ACC112 (cell line): ENCODE measurements at regions not wholly inside any gene's neighbourhood (a gene's known extent, or its start where the extent isn't known, plus 50 kb on each side); places are given as distances from the start of the nearest gene placed in this dataset.
A peak's percentile ranks its signal among the peaks of the same experiment; 100 is the strongest.

Source experiments
- H2AFZ ChIP-seq: fragments of 200-600 bp; sonication (generic); one replicate; pipeline ENCODE4 v1.6.0; 2017; ENCODE audit warnings: antibody characterized with exemption, low read length; ENCODE audit not compliant: unreplicated experiment
- H3K27ac ChIP-seq: fragments of 200-600 bp; sonication (generic); 2 replicates; pipeline ENCODE4 v1.5.1; 2014; ENCODE audit warnings: low read depth, mild to moderate bottlenecking, antibody characterized with exemption, low read length, moderate library complexity
- H3K27me3 ChIP-seq: fragments of 200-600 bp; sonication (generic); 2 replicates; pipeline ENCODE4 v1.6.1; 2014; ENCODE audit warnings: mild to moderate bottlenecking, antibody characterized with exemption, low read length, moderate library complexity, mixed read lengths; ENCODE audit not compliant: insufficient read depth
- H3K36me3 ChIP-seq: fragments of 200-600 bp; sonication (generic); 2 replicates; pipeline ENCODE4 v1.6.1; 2016; ENCODE audit warnings: mild to moderate bottlenecking, antibody characterized with exemption, low read length, moderate library complexity, mixed read lengths; ENCODE audit not compliant: insufficient read depth
- H3K4me1 ChIP-seq: fragments of 200-600 bp; sonication (generic); one replicate; pipeline ENCODE4 v1.6.1; 2016; ENCODE audit warnings: low read length, mixed read lengths; ENCODE audit not compliant: insufficient read depth, unreplicated experiment, control insufficient read depth
- H3K4me3 ChIP-seq: fragments of 200-600 bp; sonication (generic); 2 replicates; pipeline ENCODE4 v1.5.1; 2014; ENCODE audit warnings: mild to moderate bottlenecking, low read depth, low read length
- H3K79me2 ChIP-seq: fragments of 200-600 bp; sonication (generic); one replicate; pipeline ENCODE4 v1.6.0; 2016; ENCODE audit warnings: low read length; ENCODE audit not compliant: control insufficient read depth, unreplicated experiment, insufficient read depth

DNA sequence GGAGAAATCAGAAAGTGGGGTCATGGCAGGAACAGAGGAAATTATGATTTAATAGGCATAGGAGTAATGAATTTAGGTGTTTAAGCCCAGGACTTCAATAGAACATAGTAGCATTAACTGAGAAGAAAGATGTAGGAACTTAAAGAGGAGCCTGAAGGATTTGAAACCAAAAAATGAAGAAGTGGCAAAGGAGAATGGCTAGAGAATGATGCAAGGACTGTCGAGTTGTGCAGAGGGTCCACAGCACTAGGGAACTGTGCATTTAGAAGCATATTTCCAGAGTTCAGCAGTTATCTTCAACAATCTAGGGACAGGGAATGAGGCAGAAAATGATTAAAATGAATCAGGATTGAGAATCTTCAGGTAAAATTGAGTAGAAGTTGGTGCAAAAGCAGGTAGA lies 328.1 kb upstream of the LYPLAL1 start:
- Histone ChIP-seq H2AFZ (no peak overlapping the region), H3K27me3 (no peaks in the 10 kb centered on the region), H3K4me3 (no peak overlapping the region), H3K36me3 (no peaks in the 10 kb centered on the region), H3K4me1 (peaks cover 6% of the 10 kb centered on the region), H3K27ac (no peak overlapping the region), H3K79me2 (no peaks in the 10 kb centered on the region)

DNA sequence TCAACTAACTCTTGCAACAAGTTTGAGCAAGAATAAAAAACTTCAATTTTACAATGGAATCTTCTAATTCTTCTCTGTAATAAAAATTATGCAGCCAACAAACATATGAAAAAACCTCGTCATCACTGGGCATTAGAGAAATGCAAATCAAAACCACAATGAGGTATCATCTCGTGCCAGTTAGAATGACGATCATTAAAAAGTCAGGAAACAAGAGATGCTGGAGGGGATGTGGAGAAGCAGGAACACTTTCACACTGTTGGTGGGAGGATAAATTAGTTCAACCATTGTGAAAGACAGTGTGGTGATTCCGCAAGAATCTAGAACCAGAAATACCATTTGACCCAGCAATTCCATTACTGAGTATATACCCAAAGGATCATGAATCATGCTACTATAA lies 327.5 kb upstream of the LYPLAL1 start:
- no peak overlapping the region for H3K27ac ChIP-seq
- H3K4me3 ChIP-seq = no peak overlapping the region
- no peaks in the 10 kb centered on the region for H3K27me3 ChIP-seq
- no peaks in the 10 kb centered on the region for H3K36me3 ChIP-seq
- H3K79me2 ChIP-seq = no peaks in the 10 kb centered on the region
- H2AFZ ChIP-seq = no peak overlapping the region
- peaks cover 12% of the 10 kb centered on the region for H3K4me1 ChIP-seq

DNA sequence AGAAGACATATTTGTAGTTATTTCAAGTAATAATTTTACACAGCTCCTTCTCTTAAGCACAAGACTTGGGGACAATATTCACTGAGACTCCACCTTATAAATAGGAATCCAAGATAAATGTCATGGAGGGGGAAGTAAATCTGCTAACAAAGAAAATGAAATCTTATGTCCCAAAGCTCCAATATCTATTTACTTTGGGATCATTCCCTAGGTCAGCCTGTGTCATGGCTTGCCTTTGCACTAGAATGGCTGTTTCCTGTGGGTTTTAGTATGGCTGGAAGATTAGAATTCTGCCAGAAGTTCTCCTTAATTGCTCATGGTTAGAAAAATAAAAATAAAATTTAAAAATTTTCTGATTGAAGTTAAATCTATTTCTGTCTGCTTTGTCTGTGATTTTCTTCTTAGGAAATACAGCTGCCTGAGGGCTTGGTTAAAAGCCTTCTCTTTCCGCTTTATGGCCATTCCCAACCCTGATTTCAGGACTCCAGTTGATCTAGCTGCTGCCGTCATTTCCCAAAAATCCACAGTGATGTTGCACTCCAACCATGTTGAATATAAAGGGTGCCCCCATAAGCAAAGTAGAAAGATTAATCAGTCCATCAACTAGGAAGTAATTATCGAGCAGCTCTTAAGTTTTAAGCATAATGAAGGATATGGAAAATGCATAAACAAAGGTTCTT lies 326.4 kb upstream of the LYPLAL1 start:
- Histone ChIP-seq H3K27me3 (no peaks in the 10 kb centered on the region), H3K4me3 (no peak overlapping the region), H3K4me1 (peaks cover 18% of the 10 kb centered on the region), H2AFZ (no peak overlapping the region), H3K27ac (no peak overlapping the region), H3K36me3 (no peaks in the 10 kb centered on the region), H3K79me2 (no peaks in the 10 kb centered on the region)

DNA sequence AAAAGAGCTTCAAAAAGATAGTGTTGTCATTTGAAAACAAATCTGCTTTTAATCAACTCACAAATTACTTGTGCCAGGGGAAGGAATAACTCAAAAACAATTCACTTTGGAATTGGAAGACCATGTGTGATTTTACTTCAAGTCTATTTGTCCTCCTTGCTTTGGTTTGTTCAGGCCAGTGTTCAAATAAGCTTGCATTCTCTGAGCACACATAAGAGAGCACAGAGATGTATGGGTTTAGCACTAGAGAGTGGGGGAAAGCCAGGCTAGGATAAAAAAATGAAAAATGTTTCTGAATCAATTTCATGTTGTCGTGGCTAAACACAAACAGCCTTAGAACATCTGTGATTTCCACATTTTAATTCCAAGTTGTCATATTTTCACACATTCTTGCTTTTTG lies 325.7 kb upstream of the LYPLAL1 start:
- no peak overlapping the region for H2AFZ ChIP-seq
- no peaks in the 10 kb centered on the region for H3K27me3 ChIP-seq
- H3K36me3 ChIP-seq = no peaks in the 10 kb centered on the region
- no peak overlapping the region for H3K27ac ChIP-seq
- no peaks in the 10 kb centered on the region for H3K79me2 ChIP-seq
- peaks cover 18% of the 10 kb centered on the region for H3K4me1 ChIP-seq
- no peak overlapping the region for H3K4me3 ChIP-seq

DNA sequence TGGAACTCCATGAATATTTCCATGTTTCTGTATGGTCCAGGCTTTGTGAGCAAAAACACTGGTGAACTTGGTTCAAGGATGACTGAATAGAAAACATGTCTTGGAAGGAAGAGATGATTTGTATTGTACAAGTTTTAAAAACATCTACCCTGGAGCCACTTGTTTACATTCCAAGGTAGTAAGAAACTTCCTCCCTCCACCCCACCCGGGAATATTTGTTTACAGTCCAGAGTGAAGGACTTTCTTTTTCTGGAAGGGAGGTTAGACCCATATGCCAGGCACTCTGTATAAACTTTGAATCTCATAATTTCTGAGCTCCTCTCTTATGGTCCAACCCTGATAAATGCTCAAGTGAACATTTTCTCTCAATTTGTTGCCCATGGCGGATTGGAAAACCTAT lies 323.3 kb upstream of the LYPLAL1 start:
- no peaks in the 10 kb centered on the region for H3K36me3 ChIP-seq
- H3K4me3 ChIP-seq = no peak overlapping the region
- H2AFZ ChIP-seq = no peak overlapping the region
- H3K4me1 ChIP-seq = peaks cover 18% of the 10 kb centered on the region
- no peak overlapping the region for H3K27ac ChIP-seq
- H3K27me3 ChIP-seq = no peaks in the 10 kb centered on the region
- H3K79me2 ChIP-seq = no peaks in the 10 kb centered on the region

DNA sequence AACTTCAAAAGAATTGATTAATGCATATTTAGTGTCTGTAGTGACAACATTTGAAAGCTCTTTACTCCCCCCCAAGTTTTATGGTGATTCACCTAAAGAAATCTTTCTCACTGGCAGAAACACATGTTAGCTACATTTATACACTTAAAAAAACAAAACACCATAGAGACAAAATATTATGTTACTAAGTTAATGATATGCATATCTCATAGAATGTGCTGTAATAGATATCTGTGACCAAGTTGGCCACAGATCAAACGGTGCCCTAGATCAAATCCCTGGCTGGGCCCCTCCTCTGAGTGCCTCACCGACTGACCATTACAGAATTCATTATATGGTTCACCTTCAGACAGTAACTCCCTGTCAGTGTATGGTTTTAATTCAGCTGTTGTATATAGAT lies 322.1 kb upstream of the LYPLAL1 start:
- H3K36me3 ChIP-seq = no peaks in the 10 kb centered on the region
- peaks cover 18% of the 10 kb centered on the region for H3K4me1 ChIP-seq
- no peak overlapping the region for H3K4me3 ChIP-seq
- no peaks in the 10 kb centered on the region for H3K27me3 ChIP-seq
- H3K27ac ChIP-seq = no peak overlapping the region
- H3K79me2 ChIP-seq = no peaks in the 10 kb centered on the region
- H2AFZ ChIP-seq = no peak overlapping the region

DNA sequence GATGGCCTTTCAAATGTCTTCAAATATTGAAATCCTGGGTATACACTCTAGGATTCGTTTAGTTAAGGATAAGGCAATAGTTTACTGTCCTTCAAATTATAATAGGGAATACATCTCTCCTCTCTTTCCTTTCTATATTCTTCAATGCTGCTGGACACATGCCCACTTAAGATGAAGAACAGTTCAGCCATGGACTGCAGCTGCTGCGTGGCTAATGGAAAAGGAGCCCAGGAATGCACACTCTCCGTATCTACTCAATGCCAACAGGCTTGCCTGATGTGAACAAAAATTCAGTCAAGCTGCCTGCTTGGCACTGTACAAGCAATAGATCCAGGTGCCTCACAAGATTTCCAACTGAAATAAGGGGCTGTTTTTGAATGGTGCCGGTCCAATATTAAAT lies 321.2 kb upstream of the LYPLAL1 start:
- no peaks in the 10 kb centered on the region for H3K36me3 ChIP-seq
- no peak overlapping the region for H3K4me3 ChIP-seq
- no peak overlapping the region for H2AFZ ChIP-seq
- no peaks in the 10 kb centered on the region for H3K79me2 ChIP-seq
- peaks cover 18% of the 10 kb centered on the region for H3K4me1 ChIP-seq
- H3K27ac ChIP-seq = no peak overlapping the region
- H3K27me3 ChIP-seq = no peaks in the 10 kb centered on the region

DNA sequence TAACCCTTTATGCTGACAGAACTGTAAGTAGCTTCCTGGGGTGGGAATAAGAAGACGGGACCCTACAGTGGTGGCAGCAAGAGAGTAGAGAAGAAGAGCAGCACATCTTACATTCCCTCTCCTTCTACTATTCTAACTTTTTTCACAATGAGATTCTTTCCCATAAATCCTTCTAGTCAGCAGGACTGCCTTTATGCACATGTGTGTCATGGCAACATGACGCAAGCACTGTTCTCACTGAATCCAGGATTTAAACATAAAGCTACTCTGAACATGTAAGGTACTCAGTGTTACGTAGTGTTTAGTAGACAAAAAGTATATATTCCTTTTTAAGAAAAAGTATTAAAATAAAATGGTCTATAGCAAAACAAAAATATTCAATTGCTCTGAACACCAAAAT lies 309.7 kb upstream of the LYPLAL1 start:
- Histone ChIP-seq H3K4me1 (peaks cover 34% of the 10 kb centered on the region), H2AFZ (no peak overlapping the region), H3K27me3 (no peaks in the 10 kb centered on the region), H3K79me2 (no peaks in the 10 kb centered on the region), H3K36me3 (no peaks in the 10 kb centered on the region), H3K4me3 (no peak overlapping the region), H3K27ac (no peak overlapping the region)

DNA sequence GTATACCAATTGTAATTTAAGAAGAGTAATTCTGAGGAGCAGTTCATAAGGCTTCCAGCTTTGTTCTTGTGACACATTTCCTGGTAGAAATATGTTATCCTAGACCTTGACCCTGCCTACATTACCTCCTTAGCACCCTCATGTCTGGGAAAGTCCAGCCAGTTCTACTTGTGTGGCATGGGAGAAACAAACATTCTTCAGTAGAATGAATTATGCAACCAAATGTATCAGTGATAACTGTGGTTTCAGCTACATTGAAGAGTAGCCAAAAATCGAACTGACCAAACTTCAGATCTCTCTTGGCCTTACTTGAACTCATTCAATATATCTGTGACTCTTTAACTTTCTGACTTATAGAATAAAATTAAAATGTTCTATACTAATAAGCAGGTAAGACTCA lies 308.1 kb upstream of the LYPLAL1 start:
- Histone ChIP-seq H3K27ac (peak overlapping the region; percentile 82), H2AFZ (no peak overlapping the region), H3K36me3 (no peaks in the 10 kb centered on the region), H3K27me3 (no peaks in the 10 kb centered on the region), H3K4me3 (no peak overlapping the region), H3K79me2 (no peaks in the 10 kb centered on the region), H3K4me1 (peaks cover 34% of the 10 kb centered on the region)

DNA sequence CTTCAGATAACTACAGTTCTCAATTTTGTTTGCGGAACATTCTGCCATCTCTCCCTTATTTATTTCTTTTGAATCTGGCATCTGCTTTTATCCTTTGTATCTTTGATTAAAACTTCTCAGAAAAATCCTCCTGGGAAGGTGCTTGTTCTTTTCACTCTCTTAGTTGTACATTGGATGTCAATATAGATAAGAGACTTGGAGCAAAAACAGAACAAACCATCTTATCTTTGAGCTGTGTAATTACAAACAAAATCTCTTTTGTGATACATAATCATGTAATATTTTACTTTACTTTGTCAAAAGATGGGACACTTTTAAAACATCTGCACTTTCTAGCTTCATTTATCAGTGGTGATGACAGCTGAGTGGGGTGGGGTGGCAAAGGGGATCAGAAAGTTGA lies 307.2 kb upstream of the LYPLAL1 start:
- Histone ChIP-seq H3K4me3 (no peak overlapping the region), H3K27me3 (no peaks in the 10 kb centered on the region), H3K27ac (peak overlapping the region; percentile 82), H3K79me2 (no peaks in the 10 kb centered on the region), H2AFZ (no peak overlapping the region), H3K4me1 (peaks cover 34% of the 10 kb centered on the region), H3K36me3 (no peaks in the 10 kb centered on the region)

DNA sequence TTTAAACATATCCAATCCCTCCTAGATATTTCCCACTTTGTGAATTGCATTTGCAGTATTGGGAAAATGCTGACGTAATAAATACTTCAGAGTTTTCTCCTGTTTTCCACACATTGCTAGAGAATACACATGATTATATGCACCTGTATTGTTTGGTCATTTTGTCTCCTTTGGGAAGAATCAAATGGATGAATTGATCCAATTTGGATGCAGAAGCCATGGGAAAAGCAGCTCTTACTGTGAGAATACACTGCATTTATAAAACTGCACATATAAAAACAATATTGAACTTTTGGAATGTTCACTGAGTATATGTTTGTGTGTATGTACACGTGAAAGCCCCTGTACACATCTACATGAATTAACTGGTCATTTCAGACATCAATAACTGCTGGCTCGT lies 306.6 kb upstream of the LYPLAL1 start:
- Histone ChIP-seq H3K79me2 (no peaks in the 10 kb centered on the region), H2AFZ (no peak overlapping the region), H3K4me1 (peaks cover 34% of the 10 kb centered on the region), H3K4me3 (no peak overlapping the region), H3K36me3 (no peaks in the 10 kb centered on the region), H3K27ac (no peak overlapping the region), H3K27me3 (no peaks in the 10 kb centered on the region)
